Thyroid gland (tissue), 4 donors: ENCODE measurements at regions not wholly inside any gene's neighbourhood (a gene's known extent, or its start where the extent isn't known, plus 50 kb on each side); places are given as distances from the start of the nearest gene placed in this dataset.
A peak's percentile ranks its signal among the peaks of the same experiment; 100 is the strongest.

Experiments used
- DNase-seq, 2 donors: peaks; one replicate each; pipeline ENCODE4 v3.0.0-alpha.2; 2019
- H3K27ac ChIP-seq, 3 donors: fragments of 200-600 bp; sonication (generic); 1 replicate in 2 of 3; 2 replicates in 1 of 3; pipeline ENCODE4 v1.5.1; 2016 to 2019; ENCODE audit warnings: mild to moderate bottlenecking in 1 of 3, moderate library complexity in 1 of 3
- H3K27me3 ChIP-seq: fragments of 200-600 bp; sonication (generic); one replicate; pipeline ENCODE4 v1.5.1; 2019
- H3K36me3 ChIP-seq, 2 donors: fragments of 200-600 bp; sonication (generic); one replicate each; pipeline ENCODE4 v1.5.1; 2016 to 2019
- H3K4me1 ChIP-seq, 2 donors: fragments of 200-600 bp; sonication (generic); one replicate each; pipeline ENCODE4 v1.5.1; 2017 to 2019
- H3K4me3 ChIP-seq, 3 donors: fragments of 200-600 bp; sonication (generic); replicated peaks in 1 of 3; 1 replicate in 2 of 3; 2 replicates in 1 of 3; pipeline ENCODE4 v1.5.1; 2016; ENCODE audit warnings: mild to moderate bottlenecking in 1 of 3
- H3K9me3 ChIP-seq: fragments of 200-600 bp; sonication (generic); one replicate; pipeline ENCODE4 v1.5.1; 2017
- POLR2A ChIP-seq, 2 donors: fragments of 450-650 bp; IDR thresholded peaks; one replicate each; pipeline ENCODE4 v1.6.1; 2017; ENCODE audit warnings: antibody characterized with exemption in 2 of 2, mild to moderate bottlenecking in 2 of 2, moderate library complexity in 1 of 2
- WGBS, 2 donors: methylation state at CpG; one replicate each; pipeline ENCODE4 v1.1.5; 2017; 5-methylcytosine and 5-hydroxymethylcytosine counted together
- intact Hi-C: fragments of 100-400 bp; cut with DNase I; formaldehyde crosslinking; loops from one replicate; pipeline ENCODE4 v1.15.1; 2023
- TF ChIP-seq, protein P1 (sequence below), 6 experiments: fragments of 200-600 bp in 3 of 6; fragments of 450-650 bp in 3 of 6; sonication (generic) in 3 of 6; IDR thresholded peaks; one replicate each; pipeline ENCODE4 v1.5.1; 2016 to 2019; ENCODE audit warnings: antibody characterized with exemption in 6 of 6, mild to moderate bottlenecking in 2 of 6, inconsistent platforms in 1 of 6, moderate library complexity in 1 of 6

DNA sequence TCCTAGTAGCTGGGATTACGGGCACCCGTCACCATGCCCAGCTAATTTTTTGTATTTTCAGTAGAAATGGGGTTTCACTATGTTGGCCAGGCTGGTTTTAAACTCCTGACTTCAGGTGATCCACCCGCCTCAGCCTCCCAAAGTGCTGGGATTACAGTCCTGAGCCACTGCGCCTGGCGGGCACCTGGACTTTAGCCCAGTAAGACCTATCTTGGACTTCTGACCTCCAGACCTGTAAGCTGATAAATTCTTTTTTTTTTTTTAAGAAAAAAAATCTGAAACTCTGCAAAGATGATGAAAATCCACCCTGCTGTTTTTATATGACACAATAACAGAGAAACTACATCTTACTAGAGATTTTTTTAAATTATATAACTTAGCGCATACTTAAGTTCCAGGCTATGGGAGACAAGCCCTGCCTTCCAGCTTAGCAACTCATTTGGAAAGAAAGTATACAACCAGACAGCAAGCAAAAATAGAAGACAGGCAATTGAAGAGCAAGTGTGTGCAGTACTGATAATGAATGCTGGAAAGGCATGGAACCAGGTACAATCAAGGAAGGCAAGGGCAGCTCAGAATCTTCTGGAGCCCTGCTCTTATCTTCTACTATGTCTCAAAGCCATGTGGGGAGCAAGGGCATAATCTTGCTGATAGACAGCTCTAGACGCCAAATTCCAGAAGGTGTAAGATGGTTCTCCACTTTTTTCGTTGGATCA lies 104.2 kb downstream of the CD83 start:
- H3K27ac ChIP-seq = no peak overlapping the region
- TF ChIP-seq POLR2A (IDR thresholded peaks at IDR 0.05) = no peak
- TF ChIP-seq, protein P1, sequence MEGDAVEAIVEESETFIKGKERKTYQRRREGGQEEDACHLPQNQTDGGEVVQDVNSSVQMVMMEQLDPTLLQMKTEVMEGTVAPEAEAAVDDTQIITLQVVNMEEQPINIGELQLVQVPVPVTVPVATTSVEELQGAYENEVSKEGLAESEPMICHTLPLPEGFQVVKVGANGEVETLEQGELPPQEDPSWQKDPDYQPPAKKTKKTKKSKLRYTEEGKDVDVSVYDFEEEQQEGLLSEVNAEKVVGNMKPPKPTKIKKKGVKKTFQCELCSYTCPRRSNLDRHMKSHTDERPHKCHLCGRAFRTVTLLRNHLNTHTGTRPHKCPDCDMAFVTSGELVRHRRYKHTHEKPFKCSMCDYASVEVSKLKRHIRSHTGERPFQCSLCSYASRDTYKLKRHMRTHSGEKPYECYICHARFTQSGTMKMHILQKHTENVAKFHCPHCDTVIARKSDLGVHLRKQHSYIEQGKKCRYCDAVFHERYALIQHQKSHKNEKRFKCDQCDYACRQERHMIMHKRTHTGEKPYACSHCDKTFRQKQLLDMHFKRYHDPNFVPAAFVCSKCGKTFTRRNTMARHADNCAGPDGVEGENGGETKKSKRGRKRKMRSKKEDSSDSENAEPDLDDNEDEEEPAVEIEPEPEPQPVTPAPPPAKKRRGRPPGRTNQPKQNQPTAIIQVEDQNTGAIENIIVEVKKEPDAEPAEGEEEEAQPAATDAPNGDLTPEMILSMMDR (IDR thresholded peaks at IDR 0.05) = no peak
- H3K36me3 ChIP-seq = no peaks in the 10 kb centered on the region
- intact Hi-C loops = no loop called here
- peaks cover 4% of the 10 kb centered on the region in 2 donors for H3K4me1 ChIP-seq
- 99% methylated on average over 8 of the region's 8 CpGs for WGBS, 2 donors
- no peaks in the 10 kb centered on the region for H3K9me3 ChIP-seq
- no peak overlapping the region for H3K4me3 ChIP-seq
- H3K27me3 ChIP-seq = no peaks in the 10 kb centered on the region
- no peak for DNase-seq

DNA sequence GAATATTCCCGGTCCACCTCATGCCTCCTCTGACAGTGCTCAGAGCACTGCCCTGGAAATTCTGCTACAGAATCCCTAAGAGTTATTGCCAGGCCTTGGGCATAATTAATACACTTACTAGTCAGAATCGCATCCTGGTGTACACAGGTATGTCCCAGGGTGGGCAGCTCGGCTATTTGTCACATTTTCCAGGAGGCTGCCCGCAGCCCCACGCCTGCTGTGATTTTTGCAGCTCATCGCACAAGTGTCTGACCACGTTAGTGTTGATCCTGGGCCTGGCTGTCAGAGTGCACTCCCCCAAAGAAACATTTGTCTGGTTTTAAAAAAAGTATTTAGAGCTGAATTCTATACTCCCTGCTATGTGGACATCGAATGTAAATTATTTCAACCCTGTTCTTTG lies 105.4 kb downstream of the CD83 start:
- no peak for TF ChIP-seq POLR2A (IDR thresholded peaks at IDR 0.05)
- TF ChIP-seq, protein P1 (IDR thresholded peaks at IDR 0.05) = no peak
- H3K27ac ChIP-seq = no peak overlapping the region
- no peak for DNase-seq
- no peaks in the 10 kb centered on the region for H3K36me3 ChIP-seq
- H3K27me3 ChIP-seq = no peaks in the 10 kb centered on the region
- H3K4me3 ChIP-seq = no peak overlapping the region
- no peaks in the 10 kb centered on the region for H3K9me3 ChIP-seq
- intact Hi-C loops = no loop called here
- H3K4me1 ChIP-seq = peaks cover under 1 to 2% of the 10 kb centered on the region in 2 donors
- WGBS, 2 donors = 88 to 92% methylated on average over 8 of the region's 8 CpGs

DNA sequence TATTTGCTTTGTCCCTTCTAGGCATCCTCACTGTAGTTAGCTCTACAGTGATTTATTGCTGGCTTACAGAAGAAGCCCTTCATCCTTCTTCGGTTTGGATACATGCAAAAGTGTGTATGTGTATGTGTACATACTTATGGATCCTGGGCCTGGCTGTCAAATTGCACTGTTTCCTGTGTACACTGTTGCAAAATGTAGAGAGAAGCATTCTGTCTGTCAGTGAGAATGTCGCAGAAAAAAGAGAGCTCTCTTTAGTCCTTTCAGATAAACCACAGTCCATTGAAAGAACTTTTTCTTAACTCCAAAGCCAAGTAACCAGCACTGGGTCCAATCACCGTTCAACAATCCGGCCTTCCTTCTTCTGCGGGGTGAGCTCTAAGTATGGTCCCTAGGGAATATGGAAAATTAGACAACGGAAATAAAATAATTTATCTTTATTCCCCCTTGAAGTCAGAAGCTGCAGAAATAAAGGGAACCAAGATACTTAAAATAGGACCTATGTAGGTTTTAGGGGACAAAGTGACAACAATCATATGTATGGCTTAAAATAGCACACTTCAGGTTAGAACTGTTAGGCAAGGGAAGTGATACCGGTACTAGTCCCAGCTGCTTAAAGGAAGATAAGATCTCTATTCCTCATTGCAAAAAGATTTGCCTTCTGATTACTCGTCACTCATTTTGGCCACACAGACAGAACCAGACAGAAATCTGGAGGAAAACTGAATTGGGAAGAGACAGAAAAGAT lies 107.0 kb downstream of the CD83 start:
- Histone ChIP-seq H3K9me3 (no peaks in the 10 kb centered on the region), H3K4me3 (no peak overlapping the region), H3K36me3 (no peaks in the 10 kb centered on the region), H3K27me3 (no peaks in the 10 kb centered on the region), H3K27ac (no peak overlapping the region), H3K4me1 (peaks cover 3 to 12% of the 10 kb centered on the region in 2 donors)
- DNase-seq = no peak
- TF ChIP-seq, protein P1 (IDR thresholded peaks at IDR 0.05) = no peak
- intact Hi-C loops = no loop called here
- 82% methylated on average over 8 of the region's 8 CpGs for WGBS, 2 donors

DNA sequence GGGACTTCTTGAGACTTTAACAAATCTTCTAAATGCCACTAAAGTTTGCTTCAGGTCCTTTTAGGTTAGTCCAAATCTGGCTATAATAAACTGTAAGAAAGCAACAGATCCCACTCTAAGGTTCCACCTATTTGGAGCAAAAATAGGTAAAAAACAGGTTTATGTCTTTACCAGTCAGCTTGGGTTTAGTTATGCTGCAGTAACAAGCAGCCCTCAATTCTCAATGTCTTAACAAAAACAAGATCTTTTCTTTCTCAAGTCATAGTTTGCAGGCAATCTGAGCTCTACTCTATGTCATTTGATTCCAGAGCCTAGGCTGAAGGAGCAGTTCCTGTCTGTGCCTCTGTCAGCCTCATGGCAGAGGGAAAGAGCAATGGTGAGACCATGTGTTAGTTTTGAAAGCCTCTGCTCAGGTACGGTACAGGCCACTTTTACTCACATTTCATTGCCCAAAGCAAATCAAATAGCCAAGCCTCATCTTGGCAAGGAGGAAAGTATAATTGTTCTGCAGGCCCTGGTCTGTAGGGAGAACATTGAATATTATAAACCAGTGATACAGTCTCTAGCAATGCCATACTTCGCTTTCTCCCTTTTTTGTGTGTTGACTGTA lies 108.6 kb downstream of the CD83 start:
- peaks cover 11 to 22% of the 10 kb centered on the region in 2 donors for H3K4me1 ChIP-seq
- WGBS, 2 donors = 93 to 96% methylated on average over 2 of the region's 2 CpGs
- intact Hi-C loops = no loop called here
- H3K4me3 ChIP-seq = no peak overlapping the region
- no peak for DNase-seq
- TF ChIP-seq POLR2A (IDR thresholded peaks at IDR 0.05) = no peak
- H3K27ac ChIP-seq = no peak overlapping the region
- no peaks in the 10 kb centered on the region for H3K36me3 ChIP-seq
- no peaks in the 10 kb centered on the region for H3K27me3 ChIP-seq
- H3K9me3 ChIP-seq = no peaks in the 10 kb centered on the region

DNA sequence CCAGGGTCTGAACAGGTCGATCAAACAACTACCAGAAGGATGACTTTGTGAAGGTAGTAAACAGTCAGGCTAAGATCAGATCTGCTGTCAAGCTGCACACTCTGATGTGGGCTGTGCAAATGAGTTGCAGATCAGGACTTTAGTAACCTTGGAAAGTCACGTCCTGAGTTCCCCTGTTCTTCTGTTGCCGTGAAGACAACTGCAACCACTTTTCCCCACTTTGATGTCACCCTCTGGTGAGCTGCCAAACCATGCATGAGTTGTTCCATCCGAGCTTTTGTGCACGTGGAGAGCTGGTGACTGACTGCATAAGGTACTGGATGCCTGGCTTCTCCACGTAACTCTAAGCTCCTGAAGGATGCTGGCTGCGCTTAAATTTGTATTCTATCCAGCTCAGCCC lies 111.0 kb downstream of the CD83 start:
- WGBS, 2 donors = 33 to 46% methylated on average over 6 to 7 of the region's 7 CpGs
- intact Hi-C loops = no loop called here
- H3K36me3 ChIP-seq = no peaks in the 10 kb centered on the region
- no peaks in the 10 kb centered on the region for H3K9me3 ChIP-seq
- TF ChIP-seq, protein P1 (IDR thresholded peaks at IDR 0.05) = no peak
- TF ChIP-seq POLR2A (IDR thresholded peaks at IDR 0.05) = no peak
- peaks cover 17 to 33% of the 10 kb centered on the region in 2 donors for H3K4me1 ChIP-seq
- no peaks in the 10 kb centered on the region for H3K27me3 ChIP-seq
- no peak overlapping the region for H3K27ac ChIP-seq
- H3K4me3 ChIP-seq = no peak overlapping the region
- DNase-seq = peak; percentile 83 to 93
